Effector CD4-positive, alpha-beta T cell (primary cell): ENCODE measurements at regions not wholly inside any gene's neighbourhood (a gene's known extent, or its start where the extent isn't known, plus 50 kb on each side); places are given as distances from the start of the nearest gene placed in this dataset.

ENCODE experiments used
- DNase-seq: peaks from one replicate; pipeline ENCODE4 v3.0.0-alpha.2; 2020

GRCh38 chr6:16849988-16850680 is 88.9 kb upstream of the ATXN1 start:
- no peak for DNase-seq

GRCh38 chr6:16849280-16849987 is 88.2 kb upstream of the ATXN1 start:
- DNase-seq, result no peak

DNA sequence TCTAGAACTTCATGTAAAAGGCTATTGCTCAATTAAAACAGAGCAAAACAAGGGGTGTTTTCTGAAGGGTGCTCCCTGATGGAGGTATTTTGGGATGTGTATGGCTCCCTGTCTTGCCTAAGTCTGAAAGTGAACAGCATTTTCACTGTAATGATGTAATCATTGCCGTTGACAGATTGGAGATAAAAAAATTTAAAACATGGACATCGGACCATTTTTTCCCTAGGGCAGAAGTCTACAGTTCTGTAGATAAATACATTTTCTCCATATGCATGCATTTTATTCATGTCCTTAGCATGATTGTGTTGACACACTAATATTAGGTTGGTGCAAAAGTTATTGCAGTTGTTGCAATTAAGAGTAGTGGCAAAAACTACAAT is 85.1 kb upstream of the ATXN1 start:
- DNase-seq, result no peak

GRCh38 chr6:16844183-16844582 is 82.9 kb upstream of the ATXN1 start:
- no peak for DNase-seq

DNA sequence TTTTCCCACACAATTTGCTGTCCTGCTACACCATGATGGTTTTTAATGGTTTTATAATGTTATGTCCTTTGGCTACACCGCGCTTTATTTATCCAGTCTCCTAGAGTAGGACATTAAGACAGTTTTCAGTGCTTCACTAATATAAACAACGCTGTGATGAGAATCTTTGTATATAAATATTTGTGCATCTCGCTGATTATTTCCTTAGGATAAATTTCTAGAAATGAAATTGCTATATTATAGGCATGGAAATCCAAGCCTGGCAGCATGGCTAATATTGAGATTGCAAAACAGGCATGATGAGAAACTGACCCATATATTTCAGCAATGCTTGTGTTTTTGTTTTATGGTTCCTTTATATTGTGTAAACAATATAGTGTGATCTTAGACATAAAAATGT is 81.4 kb upstream of the ATXN1 start:
- DNase-seq, result no peak

DNA sequence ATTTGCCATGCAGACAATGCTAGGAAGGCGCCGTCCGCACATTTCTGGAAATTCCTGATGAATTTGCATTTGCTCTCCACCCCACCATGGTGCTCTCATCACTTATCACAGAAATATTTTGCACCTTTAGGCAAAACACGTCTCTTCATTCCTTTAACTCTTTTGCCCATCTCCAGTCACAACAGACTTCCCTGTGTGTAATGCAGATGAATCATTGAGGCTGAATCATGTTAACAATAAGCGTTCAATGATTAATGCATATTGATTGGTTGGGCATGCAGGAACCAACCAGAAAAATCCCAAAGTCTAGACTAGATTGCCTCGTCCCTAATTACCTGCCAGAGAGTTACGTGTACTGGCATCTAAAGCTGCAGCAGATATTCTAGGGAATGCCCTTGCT is 80.0 kb upstream of the ATXN1 start:
- no peak for DNase-seq

DNA sequence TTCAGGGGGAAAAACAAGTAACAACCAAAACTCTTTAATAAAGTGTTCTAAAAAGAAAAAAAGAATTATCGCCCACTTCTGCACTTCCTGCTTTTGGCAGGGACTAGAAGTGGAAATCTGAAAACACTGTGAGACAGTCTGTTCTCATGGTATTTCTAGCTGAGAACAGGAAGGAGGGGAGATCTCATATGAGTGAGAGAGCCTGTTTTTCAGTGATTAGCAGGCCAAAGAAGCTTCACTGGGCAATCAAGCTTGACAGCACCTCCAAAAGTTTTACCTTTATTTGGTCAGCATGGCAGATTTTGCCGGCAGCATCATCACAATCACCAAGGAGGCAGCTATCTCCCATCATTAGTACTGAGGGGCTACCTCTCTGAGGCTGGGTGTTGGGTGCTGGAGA is 79.5 kb upstream of the ATXN1 start:
- no peak for DNase-seq

GRCh38 chr6:16840291-16840690 is 79.0 kb upstream of the ATXN1 start:
- no peak for DNase-seq

DNA sequence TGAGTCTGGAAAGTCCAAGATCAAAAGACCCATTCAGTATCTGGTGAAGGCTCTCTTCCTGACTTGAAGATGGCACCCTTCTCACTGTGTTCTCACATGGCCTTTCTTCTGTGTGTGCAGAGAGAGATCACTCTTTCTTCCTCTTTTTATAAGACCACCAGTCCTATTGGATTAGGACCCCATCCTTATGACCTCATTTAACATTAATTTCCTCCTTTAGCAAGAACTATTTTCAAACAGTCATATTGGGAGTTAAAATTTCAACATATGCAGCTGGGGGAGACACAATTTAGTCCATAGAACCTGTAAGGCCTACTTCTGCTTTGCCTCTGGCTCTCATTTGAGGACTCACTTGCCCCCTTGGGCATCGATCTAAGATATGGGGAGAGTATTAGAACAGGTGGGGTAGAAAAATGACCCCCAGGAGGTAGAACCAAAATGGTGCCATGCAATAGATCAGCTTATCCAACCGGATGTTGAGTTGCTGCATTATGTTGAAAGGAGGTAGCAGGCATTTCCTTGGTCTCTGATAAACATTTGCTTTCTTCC is 78.4 kb upstream of the ATXN1 start:
- no peak for DNase-seq

- DNase-seq, result no peak
These were observed 76.1 kb upstream of the ATXN1 start for GRCh38 chr6:16837217-16837972.

DNA sequence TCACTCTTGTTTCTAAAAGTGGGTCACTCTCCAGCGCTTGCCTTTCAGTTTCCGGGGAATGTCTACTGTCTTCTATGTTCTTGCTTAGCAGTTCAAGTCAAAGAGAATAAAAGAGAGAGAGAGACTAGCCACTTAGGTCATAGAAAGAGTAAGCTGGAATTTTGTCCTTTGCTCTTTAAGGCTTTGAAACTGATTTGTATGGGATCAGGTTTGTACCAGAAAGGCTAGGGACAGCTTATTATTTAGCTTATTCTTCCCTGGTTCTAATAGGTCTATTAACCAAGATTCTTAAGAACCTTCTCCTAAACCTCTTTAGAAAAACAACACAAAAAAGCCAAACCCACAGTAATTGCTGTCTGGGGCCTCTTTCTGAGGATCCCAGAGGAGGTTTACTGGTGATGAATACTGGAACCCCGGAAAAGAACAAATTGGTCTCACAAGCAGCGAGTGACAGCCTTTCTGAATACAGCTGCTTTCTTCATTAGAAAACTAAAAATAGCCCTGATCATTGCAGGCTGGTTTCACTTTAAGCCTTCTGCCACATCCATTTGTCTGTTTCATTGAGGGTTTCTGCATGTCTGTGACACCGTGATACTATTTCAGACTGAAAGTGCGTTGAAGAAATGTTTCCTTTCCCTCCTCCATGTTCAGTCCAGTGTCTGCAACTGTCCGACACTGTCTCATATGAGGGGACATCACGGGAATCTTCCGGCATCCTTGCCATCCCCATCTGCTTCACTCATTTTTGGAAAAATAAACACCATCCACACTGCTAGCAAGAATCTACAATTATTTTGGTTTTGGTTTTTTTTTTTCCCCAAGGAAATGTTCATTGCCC is 75.1 kb upstream of the ATXN1 start:
- no peak for DNase-seq

DNA sequence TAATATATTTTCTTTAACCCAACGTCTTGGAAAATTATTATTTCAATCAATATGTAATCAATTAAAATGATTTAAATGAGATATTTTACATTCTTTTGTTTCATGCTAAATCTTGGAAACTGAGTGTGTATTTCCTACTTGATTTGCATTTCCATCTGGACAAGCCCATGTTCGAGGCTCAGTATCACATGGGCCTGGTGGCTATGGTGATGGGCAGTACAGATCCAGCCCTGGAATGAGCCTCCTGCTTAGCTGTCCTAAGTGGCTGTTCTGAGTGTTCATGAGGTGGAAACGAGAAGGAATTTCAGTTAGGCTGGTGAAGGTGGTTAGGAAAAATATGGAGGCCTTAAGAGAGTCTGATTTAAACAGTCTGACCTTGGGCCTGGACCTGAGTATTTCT is 73.0 kb upstream of the ATXN1 start:
- no peak for DNase-seq

DNA sequence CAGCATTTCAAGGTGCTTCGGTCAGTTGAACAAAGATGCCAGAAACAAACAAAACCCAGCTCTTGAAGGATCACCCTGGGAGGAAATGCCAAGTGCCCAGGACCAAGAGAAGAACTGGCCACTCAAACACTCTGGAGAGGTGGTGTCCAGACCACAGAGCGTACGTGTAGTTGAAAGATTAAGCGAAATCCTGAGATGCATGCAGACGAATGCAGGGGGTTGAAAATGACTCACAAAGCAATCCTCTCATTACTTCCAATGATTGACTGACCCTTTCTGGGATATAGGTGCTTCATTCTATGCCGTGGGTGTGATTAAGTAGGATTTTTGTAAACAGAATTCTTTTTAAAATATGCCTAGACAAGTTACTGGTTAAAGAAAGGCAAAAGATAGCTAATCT is 71.5 kb upstream of the ATXN1 start:
- no peak for DNase-seq

GRCh38 chr6:16832043-16832567 is 70.8 kb upstream of the ATXN1 start:
- no peak for DNase-seq

- DNase-seq, result no peak
These were observed 69.9 kb upstream of the ATXN1 start for GRCh38 chr6:16831136-16831535.

- DNase-seq, result no peak
These were observed 66.8 kb upstream of the ATXN1 start for GRCh38 chr6:16828058-16828457.

DNA sequence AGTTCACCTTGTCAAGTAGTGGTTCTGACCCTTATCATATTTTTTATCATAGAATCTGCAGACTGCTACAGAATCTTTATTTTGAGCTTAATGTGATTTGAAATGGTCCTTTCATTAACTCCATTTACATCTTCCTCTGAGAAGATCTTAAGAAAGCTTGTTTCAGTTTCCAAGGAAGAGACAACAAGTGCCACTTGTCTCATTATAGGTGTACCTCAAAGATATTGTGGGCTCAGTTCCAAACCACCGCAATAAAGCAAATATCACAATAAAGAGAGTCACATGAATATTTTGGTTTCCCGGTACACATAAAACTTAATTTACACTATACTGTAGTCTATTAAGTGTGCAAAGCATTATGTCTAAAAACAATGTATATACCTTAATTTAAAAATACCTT is 66.4 kb upstream of the ATXN1 start:
- DNase-seq, result no peak

GRCh38 chr6:16825784-16826183 is 64.5 kb upstream of the ATXN1 start:
- DNase-seq, result no peak

- DNase-seq, result no peak
These were observed 63.8 kb upstream of the ATXN1 start for GRCh38 chr6:16824845-16825685.

DNA sequence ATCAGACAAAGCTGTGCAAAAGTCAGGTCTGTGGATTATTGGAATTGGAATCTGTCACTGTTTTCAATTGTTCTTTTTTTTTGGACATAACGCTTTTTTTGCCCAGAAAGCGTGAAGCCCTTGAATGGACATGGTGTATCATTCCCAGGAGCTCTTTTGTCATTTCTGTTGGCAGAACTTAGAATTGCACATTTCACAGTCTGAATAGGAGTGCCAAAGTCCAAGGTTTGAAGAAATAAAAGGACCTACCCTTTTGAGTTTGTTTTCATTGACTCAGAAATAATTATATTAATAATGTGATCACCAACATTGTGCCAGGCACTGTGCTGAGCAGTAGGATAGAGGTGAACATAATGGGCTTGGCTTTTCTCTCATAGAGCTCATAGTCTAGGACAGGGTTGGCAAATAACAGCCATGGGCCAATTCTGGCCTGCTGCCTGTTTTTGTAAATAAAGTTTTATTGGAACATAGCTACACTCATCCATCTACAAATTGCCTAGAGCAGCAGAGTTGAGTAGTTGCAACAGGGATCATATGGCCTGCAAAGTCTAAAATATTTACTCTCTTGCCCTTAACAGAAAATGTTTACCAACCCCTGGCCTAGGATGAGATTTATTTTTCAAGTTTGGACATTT is 62.6 kb upstream of the ATXN1 start:
- no peak for DNase-seq
